ENCODE measurements at regions not wholly inside any gene's neighbourhood (a gene's known extent, or its start where the extent isn't known, plus 50 kb on each side); places are given as distances from the start of the nearest gene placed in this dataset.

DNA sequence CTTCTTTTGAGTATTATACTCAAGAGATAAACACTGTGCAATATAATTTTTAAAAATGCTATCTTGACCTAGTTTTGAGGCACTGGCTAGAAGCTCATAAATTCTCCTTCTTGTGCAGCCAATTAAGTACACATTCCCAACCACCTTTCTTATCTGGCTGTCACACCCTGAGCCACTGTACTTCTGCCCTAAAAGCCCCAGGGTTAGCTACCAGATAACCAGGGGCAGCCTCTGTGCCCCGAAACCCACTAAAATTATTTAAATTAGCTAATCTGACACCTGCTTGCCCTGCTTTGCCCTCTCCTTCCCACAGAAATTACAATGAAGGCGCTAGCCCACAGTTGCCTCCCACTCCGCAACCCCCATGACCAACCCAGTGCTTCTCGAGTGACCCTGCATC is 597.3 kb upstream of the TYRP1 start:
- CTCF ChIA-PET = no interaction called here
- POLR2A ChIA-PET = no interaction called here

DNA sequence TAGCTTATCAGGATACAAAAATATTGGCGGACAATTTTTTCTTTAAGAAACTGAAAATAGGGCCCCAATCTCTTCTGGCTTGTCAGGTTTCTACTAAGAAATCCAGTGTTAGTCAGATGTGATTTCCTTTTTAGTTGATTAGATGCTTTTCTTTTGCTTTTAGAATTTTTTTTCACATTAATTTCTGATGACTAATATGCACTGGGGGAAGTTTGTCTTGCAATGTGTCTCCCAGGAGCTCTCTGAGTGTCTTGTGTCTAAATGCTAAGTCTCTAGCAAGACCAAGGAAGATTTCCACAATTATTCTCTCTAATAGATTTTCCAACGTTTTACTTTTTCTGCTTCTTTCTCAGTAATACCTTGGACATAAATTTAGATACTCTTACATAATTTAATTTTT is 559.8 kb upstream of the TYRP1 start:
- H3K4me3 ChIP-seq (ENCODE audit: low read depth, low read length) = no peak overlapping the region
- peaks cover 10% of the 10 kb centered on the region; the same call in 1 of the 2 replicates for H3K9me3 ChIP-seq (ENCODE audit: control insufficient read depth, insufficient read depth, low read length)
- H3K27me3 ChIP-seq (ENCODE audit: control insufficient read depth, insufficient read depth, low read length) = no peaks in the 10 kb centered on the region
- TF ChIP-seq, protein P1, sequence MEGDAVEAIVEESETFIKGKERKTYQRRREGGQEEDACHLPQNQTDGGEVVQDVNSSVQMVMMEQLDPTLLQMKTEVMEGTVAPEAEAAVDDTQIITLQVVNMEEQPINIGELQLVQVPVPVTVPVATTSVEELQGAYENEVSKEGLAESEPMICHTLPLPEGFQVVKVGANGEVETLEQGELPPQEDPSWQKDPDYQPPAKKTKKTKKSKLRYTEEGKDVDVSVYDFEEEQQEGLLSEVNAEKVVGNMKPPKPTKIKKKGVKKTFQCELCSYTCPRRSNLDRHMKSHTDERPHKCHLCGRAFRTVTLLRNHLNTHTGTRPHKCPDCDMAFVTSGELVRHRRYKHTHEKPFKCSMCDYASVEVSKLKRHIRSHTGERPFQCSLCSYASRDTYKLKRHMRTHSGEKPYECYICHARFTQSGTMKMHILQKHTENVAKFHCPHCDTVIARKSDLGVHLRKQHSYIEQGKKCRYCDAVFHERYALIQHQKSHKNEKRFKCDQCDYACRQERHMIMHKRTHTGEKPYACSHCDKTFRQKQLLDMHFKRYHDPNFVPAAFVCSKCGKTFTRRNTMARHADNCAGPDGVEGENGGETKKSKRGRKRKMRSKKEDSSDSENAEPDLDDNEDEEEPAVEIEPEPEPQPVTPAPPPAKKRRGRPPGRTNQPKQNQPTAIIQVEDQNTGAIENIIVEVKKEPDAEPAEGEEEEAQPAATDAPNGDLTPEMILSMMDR (IDR thresholded peaks at IDR 0.05; ENCODE audit: low read depth, low read length) = no peak
- no peak overlapping the region for H3K27ac ChIP-seq (ENCODE audit: low read depth, low read length)
- ChIA-PET CTCF (no interaction called here), POLR2A (no interaction called here)
- no peak for DNase-seq (ENCODE audit: low read depth, low spot score)

More for the DNA sequence above, 597.3 kb upstream of the TYRP1 start:
- H3K27me3 ChIP-seq (ENCODE audit: control insufficient read depth, insufficient read depth, low read length) = no peaks in the 10 kb centered on the region
- TF ChIP-seq, protein P1 (IDR thresholded peaks at IDR 0.05; ENCODE audit: low read depth, low read length) = no peak
- H3K27ac ChIP-seq (ENCODE audit: low read depth, low read length) = no peak overlapping the region
- H3K9me3 ChIP-seq (ENCODE audit: control insufficient read depth, insufficient read depth, low read length) = peaks cover 17% of the 10 kb centered on the region
- H3K4me3 ChIP-seq (ENCODE audit: low read depth, low read length) = no peak overlapping the region
- DNase-seq (ENCODE audit: low read depth, low spot score) = no peak

DNA sequence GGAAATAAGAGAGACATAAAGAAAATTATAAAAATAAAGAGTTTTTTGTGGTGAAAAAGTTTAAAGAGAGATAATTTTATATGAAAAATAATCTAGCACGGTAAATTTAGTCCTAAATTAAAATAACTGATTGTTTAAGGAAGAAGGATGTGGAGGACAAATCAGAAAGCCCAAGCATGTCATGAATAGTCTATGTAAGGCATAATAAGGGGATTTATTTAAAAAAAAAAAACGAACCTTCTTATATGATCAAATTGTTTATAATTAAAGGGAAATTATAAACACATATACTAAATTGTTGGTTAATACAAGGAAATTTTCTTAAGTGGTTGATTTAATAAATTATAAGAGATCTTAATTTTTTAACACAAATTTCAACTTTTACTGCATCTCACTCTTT is 551.8 kb upstream of the TYRP1 start:
- Histone ChIP-seq H3K9me3 (ENCODE audit: control insufficient read depth, insufficient read depth, low read length) (peaks cover 12% of the 10 kb centered on the region; the same call in 1 of the 2 replicates), H3K4me3 (ENCODE audit: low read depth, low read length) (no peak overlapping the region), H3K27ac (ENCODE audit: low read depth, low read length) (no peak overlapping the region), H3K27me3 (ENCODE audit: control insufficient read depth, insufficient read depth, low read length) (no peaks in the 10 kb centered on the region)
- POLR2A ChIA-PET = no interaction called here
- TF ChIP-seq, protein P1 (IDR thresholded peaks at IDR 0.05; ENCODE audit: low read depth, low read length) = no peak
- DNase-seq (ENCODE audit: low read depth, low spot score) = no peak
- CTCF ChIA-PET = no interaction called here

DNA sequence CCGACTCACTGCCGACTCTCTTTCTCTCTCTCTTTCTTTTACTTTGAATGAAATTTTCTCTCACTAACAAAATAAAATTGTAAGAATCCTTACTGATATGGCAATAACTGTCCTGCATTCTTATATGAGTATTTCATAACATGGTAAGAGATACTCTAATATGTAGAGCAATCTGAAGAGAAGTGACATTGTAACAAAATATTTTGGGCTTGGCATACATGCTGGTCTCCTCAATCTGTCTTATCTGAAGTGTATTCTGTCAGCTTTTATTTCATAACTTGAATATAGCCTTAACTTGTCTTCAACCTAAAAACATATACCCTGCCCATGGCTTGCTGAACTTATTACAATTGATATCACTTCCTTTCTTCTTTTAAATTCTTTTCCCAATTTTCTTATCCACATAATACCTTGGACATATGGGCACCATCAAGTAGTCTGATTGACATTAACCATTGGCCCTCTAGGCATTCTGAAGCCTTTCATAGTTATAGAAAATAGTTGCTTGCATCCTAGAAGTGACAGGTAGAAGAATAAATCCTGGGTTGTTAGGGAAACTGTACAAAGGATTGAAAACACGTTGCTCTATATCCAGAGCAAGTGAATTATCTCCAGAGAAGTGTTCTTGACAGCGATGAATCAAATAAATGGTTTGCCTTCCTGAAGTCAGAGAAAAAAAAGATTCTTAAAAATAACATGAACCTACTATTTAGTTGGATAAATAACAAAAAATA is 537.6 kb upstream of the TYRP1 start:
- no peak overlapping the region for H3K27ac ChIP-seq (ENCODE audit: low read depth, low read length)
- DNase-seq (ENCODE audit: low read depth, low spot score) = no peak

DNA sequence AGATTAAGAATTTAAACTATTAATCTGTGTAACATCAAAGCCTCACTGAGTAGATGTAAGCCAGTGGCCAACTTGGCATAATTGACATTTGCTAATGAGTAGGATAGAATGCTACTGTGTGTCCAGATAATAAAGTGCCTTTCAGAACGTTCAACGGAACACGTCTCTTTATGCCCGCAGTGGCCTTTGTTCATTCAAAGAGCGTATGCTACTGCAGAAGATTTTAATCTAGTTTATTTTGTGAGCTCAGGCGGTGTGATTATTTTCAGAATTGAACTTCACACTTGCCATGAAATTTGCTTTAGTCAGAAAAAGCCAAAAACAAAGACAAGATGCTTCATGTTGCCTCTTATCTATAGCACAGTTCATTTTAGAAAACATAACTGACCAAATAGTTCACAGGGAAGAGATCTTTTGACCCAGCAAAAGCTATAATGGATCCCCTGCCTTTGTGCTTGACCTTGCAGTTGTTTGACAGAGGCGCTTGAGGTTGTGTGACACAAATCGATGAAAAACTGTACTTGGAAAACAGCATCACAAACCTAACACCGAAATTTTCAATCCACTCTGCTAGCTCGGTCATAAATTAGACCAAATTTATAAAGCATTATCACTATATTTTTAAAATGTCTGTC is 530.9 kb upstream of the TYRP1 start:
- Histone ChIP-seq H3K27me3 (ENCODE audit: control insufficient read depth, insufficient read depth, low read length) (no peaks in the 10 kb centered on the region), H3K27ac (ENCODE audit: low read depth, low read length) (no peak overlapping the region), H3K4me3 (ENCODE audit: low read depth, low read length) (no peak overlapping the region), H3K9me3 (ENCODE audit: control insufficient read depth, insufficient read depth, low read length) (peaks cover 1% of the 10 kb centered on the region; the same call in 1 of the 2 replicates)
- no peak for DNase-seq (ENCODE audit: low read depth, low spot score)
- CTCF ChIA-PET = no interaction called here
- POLR2A ChIA-PET = no interaction called here
- TF ChIP-seq, protein P1 (IDR thresholded peaks at IDR 0.05; ENCODE audit: low read depth, low read length) = no peak

More for the DNA sequence above, 537.6 kb upstream of the TYRP1 start:
- TF ChIP-seq, protein P1 (IDR thresholded peaks at IDR 0.05; ENCODE audit: low read depth, low read length) = no peak
- Histone ChIP-seq H3K9me3 (ENCODE audit: control insufficient read depth, insufficient read depth, low read length) (no peaks in the 10 kb centered on the region; the same call in 1 of the 2 replicates), H3K4me3 (ENCODE audit: low read depth, low read length) (no peak overlapping the region), H3K27me3 (ENCODE audit: control insufficient read depth, insufficient read depth, low read length) (no peaks in the 10 kb centered on the region)
- POLR2A ChIA-PET = no interaction called here
- CTCF ChIA-PET = no interaction called here
